ENCODE measurements at regions not wholly inside any gene's neighbourhood (a gene's known extent, or its start where the extent isn't known, plus 50 kb on each side); places are given as distances from the start of the nearest gene placed in this dataset.

DNA sequence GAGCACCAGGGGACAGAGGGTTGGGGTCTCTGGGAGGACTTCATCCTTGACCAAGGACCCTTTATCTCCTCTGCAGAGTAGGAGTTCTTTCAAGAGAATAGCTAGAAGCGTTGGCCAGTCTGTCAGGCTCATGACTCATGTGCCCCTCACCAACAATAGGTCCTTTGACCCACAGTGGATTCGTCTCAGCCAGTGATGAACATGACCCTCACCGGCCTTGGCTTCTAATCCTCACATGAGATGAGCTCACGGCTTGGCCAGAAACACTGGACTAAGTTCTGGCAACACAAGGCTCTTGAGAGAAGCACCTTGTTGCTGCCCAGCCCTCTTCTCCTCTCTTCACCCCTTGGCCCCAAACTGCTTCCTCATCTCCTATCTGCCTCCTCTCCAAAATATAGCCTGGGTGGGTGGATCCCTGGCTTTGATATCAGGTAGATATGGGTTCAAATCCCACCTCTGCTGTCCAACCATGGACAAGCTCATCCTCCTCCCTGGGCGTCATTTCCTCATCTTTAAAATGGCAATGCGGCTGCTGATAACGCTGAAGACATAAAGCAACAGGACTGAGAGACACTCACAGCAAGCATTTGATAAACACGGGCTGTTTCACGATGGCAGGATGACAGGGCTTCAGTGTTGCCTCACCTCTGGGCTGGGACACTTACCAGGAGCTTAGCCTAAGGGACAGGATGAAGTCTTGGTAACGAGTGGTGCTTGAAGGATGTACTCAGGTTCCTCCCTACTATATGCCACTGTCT is 446.7 kb upstream of the PROK2 start:
- DNase-seq, result peak; percentile 50 to 58
- H3K36me3 ChIP-seq, result no peaks in the 10 kb centered on the region
- intact Hi-C loops (cut with DNase I; ENCODE audit: low total_unique reads), result no loop called here
- peaks cover 0 to 6% of the 10 kb centered on the region in 2 donors for H3K4me1 ChIP-seq
- TF ChIP-seq POLR2A (IDR thresholded peaks at IDR 0.05), result no peak
- TF ChIP-seq, protein P1, sequence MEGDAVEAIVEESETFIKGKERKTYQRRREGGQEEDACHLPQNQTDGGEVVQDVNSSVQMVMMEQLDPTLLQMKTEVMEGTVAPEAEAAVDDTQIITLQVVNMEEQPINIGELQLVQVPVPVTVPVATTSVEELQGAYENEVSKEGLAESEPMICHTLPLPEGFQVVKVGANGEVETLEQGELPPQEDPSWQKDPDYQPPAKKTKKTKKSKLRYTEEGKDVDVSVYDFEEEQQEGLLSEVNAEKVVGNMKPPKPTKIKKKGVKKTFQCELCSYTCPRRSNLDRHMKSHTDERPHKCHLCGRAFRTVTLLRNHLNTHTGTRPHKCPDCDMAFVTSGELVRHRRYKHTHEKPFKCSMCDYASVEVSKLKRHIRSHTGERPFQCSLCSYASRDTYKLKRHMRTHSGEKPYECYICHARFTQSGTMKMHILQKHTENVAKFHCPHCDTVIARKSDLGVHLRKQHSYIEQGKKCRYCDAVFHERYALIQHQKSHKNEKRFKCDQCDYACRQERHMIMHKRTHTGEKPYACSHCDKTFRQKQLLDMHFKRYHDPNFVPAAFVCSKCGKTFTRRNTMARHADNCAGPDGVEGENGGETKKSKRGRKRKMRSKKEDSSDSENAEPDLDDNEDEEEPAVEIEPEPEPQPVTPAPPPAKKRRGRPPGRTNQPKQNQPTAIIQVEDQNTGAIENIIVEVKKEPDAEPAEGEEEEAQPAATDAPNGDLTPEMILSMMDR (IDR thresholded peaks at IDR 0.05), result no peak
- no peaks in the 10 kb centered on the region for H3K27me3 ChIP-seq
- no peaks in the 10 kb centered on the region for H3K9me3 ChIP-seq
- H3K27ac ChIP-seq, result peak overlapping the region; percentile 7 to 15
- H3K4me3 ChIP-seq, result no peak overlapping the region

DNA sequence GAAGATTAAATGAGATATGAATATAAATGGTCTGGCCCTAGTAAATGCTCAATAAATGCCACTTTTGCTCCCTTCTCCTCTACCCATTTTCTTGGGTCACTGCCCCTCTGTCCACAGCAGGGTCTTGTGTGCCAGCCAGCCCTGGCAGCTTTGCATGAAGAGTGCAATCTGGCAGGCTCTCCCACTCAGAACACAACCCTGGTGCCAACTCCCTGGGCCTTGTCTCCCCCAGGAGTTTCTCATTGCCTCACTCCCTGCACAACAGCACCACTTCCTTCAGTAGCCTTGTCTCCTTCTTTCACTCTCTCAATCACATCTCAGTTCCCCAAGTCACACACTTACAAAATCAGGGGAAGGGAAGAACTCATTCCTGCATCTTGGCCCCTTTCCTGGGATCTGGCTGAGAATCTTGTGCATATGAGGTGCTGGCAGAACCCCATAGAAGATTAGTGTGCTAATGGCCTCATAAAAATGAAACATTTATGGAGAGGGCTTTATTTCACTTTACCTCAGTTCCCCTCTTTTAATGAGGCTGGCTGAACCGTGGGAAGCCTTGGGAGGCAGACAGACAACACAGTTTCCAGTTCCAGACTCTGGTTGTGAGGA is 445.9 kb upstream of the PROK2 start:
- no peaks in the 10 kb centered on the region for H3K36me3 ChIP-seq
- intact Hi-C loops (cut with DNase I; ENCODE audit: low total_unique reads), result no loop called here
- H3K27me3 ChIP-seq, result no peaks in the 10 kb centered on the region

DNA sequence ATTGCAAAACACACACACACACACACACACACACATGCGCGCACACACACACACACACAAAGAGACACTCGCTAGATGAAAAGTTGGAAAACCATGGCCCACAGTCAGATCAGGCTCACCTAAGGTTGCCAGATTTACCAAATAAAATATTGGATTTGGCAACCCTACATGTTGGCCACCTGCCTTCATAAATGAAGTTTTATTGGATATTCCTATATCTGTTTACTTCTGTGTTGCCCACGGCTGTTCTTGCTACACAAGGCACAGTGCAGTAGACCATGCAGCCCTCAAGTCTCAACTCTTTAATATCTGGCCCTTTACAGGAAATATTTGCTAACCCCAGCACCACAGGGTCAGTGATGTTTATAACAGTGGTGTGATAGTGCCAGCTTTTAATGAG is 445.0 kb upstream of the PROK2 start:
- no peaks in the 10 kb centered on the region for H3K27me3 ChIP-seq
- no peak for DNase-seq
- no peak overlapping the region for H3K27ac ChIP-seq
- no peaks in the 10 kb centered on the region for H3K36me3 ChIP-seq
- no peak overlapping the region for H3K4me3 ChIP-seq
- intact Hi-C loops (cut with DNase I; ENCODE audit: low total_unique reads), result no loop called here
- TF ChIP-seq, protein P1 (IDR thresholded peaks at IDR 0.05), result no peak
- TF ChIP-seq POLR2A (IDR thresholded peaks at IDR 0.05), result no peak
- H3K9me3 ChIP-seq, result peaks cover 0 to 7% of the 10 kb centered on the region in 2 donors
- H3K4me1 ChIP-seq, result peaks cover 0 to 6% of the 10 kb centered on the region in 2 donors

More for the DNA sequence above, 445.9 kb upstream of the PROK2 start:
- Histone ChIP-seq H3K27ac (peak overlapping the region; percentile 7 to 15), H3K4me3 (no peak overlapping the region), H3K9me3 (no peaks in the 10 kb centered on the region), H3K4me1 (peaks cover 0 to 6% of the 10 kb centered on the region in 2 donors)
- peak; percentile 29 to 36 for DNase-seq
- TF ChIP-seq, protein P1 (IDR thresholded peaks at IDR 0.05), result no peak
- TF ChIP-seq POLR2A (IDR thresholded peaks at IDR 0.05), result no peak

DNA sequence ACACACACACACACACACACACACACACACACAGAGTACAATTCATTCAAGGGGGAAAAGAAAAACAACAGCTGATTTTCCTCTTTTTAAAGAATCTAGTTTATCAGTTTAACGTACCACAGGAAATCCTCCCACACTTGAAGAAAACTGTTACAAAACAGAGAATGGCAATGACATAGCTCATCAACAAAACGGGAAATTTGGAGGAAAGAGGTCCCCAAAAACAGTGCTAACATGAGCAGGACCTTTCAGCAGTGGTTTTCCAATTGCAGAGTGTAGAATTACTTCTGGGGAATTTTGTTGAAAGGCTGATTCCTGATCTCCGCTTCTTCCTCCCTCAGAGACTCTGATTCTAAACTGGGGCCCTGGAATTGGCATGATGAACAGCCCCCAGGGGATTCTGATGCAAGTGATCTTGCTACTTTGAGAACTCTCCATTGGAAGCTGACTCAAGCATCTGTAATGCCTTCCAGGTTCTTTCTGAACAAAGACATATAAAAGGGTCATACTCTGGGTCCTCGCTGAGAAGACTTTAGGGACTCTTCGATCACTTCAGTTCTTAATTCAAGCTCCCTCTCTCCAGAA is 442.6 kb upstream of the PROK2 start:
- H3K36me3 ChIP-seq, result no peaks in the 10 kb centered on the region
- TF ChIP-seq, protein P1 (IDR thresholded peaks at IDR 0.05), result no peak
- no peak for TF ChIP-seq POLR2A (IDR thresholded peaks at IDR 0.05)
- intact Hi-C loops (cut with DNase I; ENCODE audit: low total_unique reads), result no loop called here

More for the DNA sequence above, 442.6 kb upstream of the PROK2 start:
- Histone ChIP-seq H3K27ac (no peak overlapping the region), H3K27me3 (no peaks in the 10 kb centered on the region), H3K4me3 (no peak overlapping the region), H3K9me3 (peaks cover 0 to 14% of the 10 kb centered on the region in 2 donors), H3K4me1 (no peaks in the 10 kb centered on the region)
- peak in 1 of 2 donors; percentile 28 for DNase-seq
